Endothelial cell of umbilical vein (primary cell): ENCODE measurements at regions not wholly inside any gene's neighbourhood (a gene's known extent, or its start where the extent isn't known, plus 50 kb on each side); places are given as distances from the start of the nearest gene placed in this dataset.

Source experiments
- BruUV-seq: library from RNA; stranded (reverse); fragments of 400-500 nt; replicated peaks from 2 replicates; lab custom pipeline; 2021; lab: Mats Ljungman, UMichigan
- CTCF ChIA-PET: fragments of 300-600, 350-600 bp; sonication (Branson Sonifier 250); formaldehyde crosslinking; loops from one replicate; lab custom pipeline; 2021; ENCODE audit warnings: antibody characterized with exemption, inconsistent platforms; lab: Charles Lee
- POLR2A ChIA-PET: fragments of 300-600, 350-600 bp; sonication (Branson Sonifier 250); formaldehyde crosslinking; loops from one replicate; lab custom pipeline; 2021; ENCODE audit warnings: antibody characterized with exemption, inconsistent platforms; lab: Charles Lee
- DNase-seq: peaks from one replicate; pipeline ENCODE4 v3.0.0-alpha.2; 2011; ENCODE audit warnings: low read depth, low spot score
- FAIRE-seq: peaks from 2 replicates; lab custom pipeline; 2011; peaks lifted over from hg19 to GRCh38; lab: Jason Lieb, UNC
- H2AFZ ChIP-seq: 2 replicates; pipeline ENCODE4 v1.6.0; 2012; ENCODE audit warnings: low read depth, low read length, control low read depth, inconsistent platforms
- H3K27ac ChIP-seq: 2 replicates; pipeline ENCODE4 v1.5.1; 2011; ENCODE audit warnings: low read depth, mild to moderate bottlenecking, control low read depth, low read length, moderate library complexity; ENCODE audit not compliant: insufficient read depth
- H3K27me3 ChIP-seq, 2 experiments: 2 replicates each; pipeline versions ENCODE4 v1.6.0 to v1.6.1; 2011; ENCODE audit warnings: low read length in 2 of 2, mixed read lengths in 1 of 2; ENCODE audit not compliant: control insufficient read depth in 2 of 2, insufficient read depth in 2 of 2
- H3K36me3 ChIP-seq, 2 experiments: 2 replicates in 1 of 2; 3 replicates in 1 of 2; pipeline ENCODE4 v1.5.1; 2011; ENCODE audit warnings: low read length in 2 of 2, mild to moderate bottlenecking in 1 of 2, moderate library complexity in 1 of 2; ENCODE audit not compliant: control insufficient read depth in 2 of 2, insufficient read depth in 2 of 2; ENCODE audit errors: extremely low read depth in 1 of 2
- H3K4me1 ChIP-seq: 3 replicates; pipeline ENCODE4 v1.5.1; 2011; ENCODE audit warnings: mild to moderate bottlenecking, low read length; ENCODE audit not compliant: control insufficient read depth, insufficient read depth; ENCODE audit errors: extremely low read depth
- H3K4me2 ChIP-seq: 2 replicates; pipeline ENCODE4 v1.6.1; 2011; ENCODE audit warnings: low read length, control low read depth, mixed read lengths; ENCODE audit not compliant: insufficient read depth
- H3K4me3 ChIP-seq, 3 experiments: fragments of 200-600 bp in 1 of 3; sonication (generic), shearing (Covaris generic) in 1 of 3; replicated peaks in 1 of 3; 2 replicates each; pipeline ENCODE4 v1.5.1; 2011 to 2016; ENCODE audit warnings: control low read depth in 3 of 3, low read length in 3 of 3, mild to moderate bottlenecking in 2 of 3, inconsistent platforms in 1 of 3, low read depth in 1 of 3, moderate library complexity in 1 of 3; ENCODE audit not compliant: insufficient read depth in 1 of 3
- H3K79me2 ChIP-seq: 2 replicates; pipeline ENCODE4 v1.6.0; 2012; ENCODE audit warnings: low read length, inconsistent platforms; ENCODE audit not compliant: control insufficient read depth, insufficient read depth
- H3K9ac ChIP-seq: replicated peaks from 2 replicates; pipeline ENCODE3; 2011; ENCODE audit warnings: low read length, control low read depth; ENCODE audit not compliant: insufficient read depth; ENCODE audit errors: extremely low read depth
- H3K9me1 ChIP-seq: replicated peaks from 3 replicates; pipeline ENCODE4 v1.6.0; 2011; ENCODE audit warnings: mild to moderate bottlenecking, low read length; ENCODE audit not compliant: control insufficient read depth, insufficient read depth; ENCODE audit errors: extremely low read depth
- H3K9me3 ChIP-seq: replicated peaks from 2 replicates; pipeline ENCODE4 v1.5.1; 2012; ENCODE audit warnings: low read length, inconsistent platforms; ENCODE audit not compliant: control insufficient read depth, insufficient read depth
- H4K20me1 ChIP-seq: replicated peaks from 2 replicates; pipeline ENCODE3; 2011; ENCODE audit warnings: mild to moderate bottlenecking, low read length; ENCODE audit not compliant: control insufficient read depth, insufficient read depth; ENCODE audit errors: extremely low read depth
- CTCF ChIP-seq, 2 donors: IDR thresholded peaks; 1 replicate in 1 of 2; 2 replicates in 1 of 2; pipeline ENCODE4 v1.5.1; 2011; ENCODE audit warnings: low read length in 2 of 2, mild to moderate bottlenecking in 2 of 2, moderate library complexity in 2 of 2, control low read depth in 1 of 2, inconsistent platforms in 1 of 2, low read depth in 1 of 2; ENCODE audit not compliant: insufficient read depth in 1 of 2; ENCODE audit errors: extremely low read depth in 1 of 2
- EZH2 ChIP-seq: IDR thresholded peaks from 2 replicates; pipeline ENCODE4 v1.6.1; 2012; ENCODE audit warnings: borderline replicate concordance, low read depth, mild to moderate bottlenecking, moderate library complexity, low read length, inconsistent platforms; ENCODE audit not compliant: severe bottlenecking
- FOS ChIP-seq: IDR thresholded peaks from 2 replicates; pipeline ENCODE4 v1.6.1; 2011; ENCODE audit warnings: mild to moderate bottlenecking, low read length, moderate library complexity, borderline replicate concordance; ENCODE audit not compliant: insufficient read depth
- GATA2 ChIP-seq: IDR thresholded peaks from 2 replicates; pipeline ENCODE4 v1.7.0; 2011; ENCODE audit warnings: low read depth, mild to moderate bottlenecking, moderate library complexity, mixed read lengths, low read length; ENCODE audit not compliant: insufficient read length, insufficient read depth
- JUN ChIP-seq: IDR thresholded peaks from 2 replicates; pipeline ENCODE4 v1.6.1; 2011; ENCODE audit warnings: borderline replicate concordance, low read depth; ENCODE audit not compliant: insufficient read length, insufficient read depth
- MAX ChIP-seq: IDR thresholded peaks from 2 replicates; pipeline ENCODE4 v1.6.1; 2011; ENCODE audit not compliant: insufficient read depth, insufficient read length
- MYC ChIP-seq: IDR thresholded peaks from one replicate; pipeline ENCODE4 v1.6.1; 2011; ENCODE audit warnings: mild to moderate bottlenecking, low read depth, low read length
- POLR2A ChIP-seq: IDR thresholded peaks from 2 replicates; pipeline ENCODE4 v1.6.1; 2012; ENCODE audit warnings: low read depth, mild to moderate bottlenecking, control low read depth, low read length
- POLR2AphosphoS5 ChIP-seq: IDR thresholded peaks from 2 replicates; pipeline ENCODE4 v1.6.1; 2012; ENCODE audit warnings: low read depth, mild to moderate bottlenecking, control low read depth, low read length, moderate library complexity; ENCODE audit not compliant: insufficient read depth
- dilution Hi-C: fragments of 300-500 bp; cut with MboI; formaldehyde crosslinking; loops from one replicate; pipeline ENCODE4 v1.15.0; 2019; ENCODE audit warnings: low sequenced_read_pairs; ENCODE audit not compliant: extremely low pct_ligation_motif_present
- intact Hi-C: fragments of 100-400 bp; cut with micrococcal nuclease; formaldehyde crosslinking; loops from one replicate; pipeline ENCODE4 v1.10.0; 2022

GRCh38 chr14:29197557-29197956, 431.0 kb downstream of the FOXG1 start:
- Histone ChIP-seq H3K79me2 (no peaks in the 10 kb centered on the region), H4K20me1 (no peaks in the 10 kb centered on the region), H3K9me1 (no peaks in the 10 kb centered on the region), H3K27me3 (peaks cover 0 to 2% of the 10 kb centered on the region in 2 experiments), H3K4me2 (no peak overlapping the region), H3K9ac (no peak overlapping the region), H2AFZ (no peak overlapping the region), H3K4me1 (no peaks in the 10 kb centered on the region), H3K36me3 (no peaks in the 10 kb centered on the region), H3K27ac (no peak overlapping the region), H3K4me3 (no peak overlapping the region), H3K9me3 (no peaks in the 10 kb centered on the region)
- DNase-seq, result no peak
- intact Hi-C loops (no loop called here), dilution Hi-C loops (no loop called here)
- no TSS peak for BruUV-seq
- TF ChIP-seq MAX (no peak), POLR2AphosphoS5 (no peak), MYC (no peak), CTCF (IDR thresholded peaks at IDR 0.05; ENCODE audit: extremely low read depth in 1 of 2, insufficient read depth in 1 of 2, low read depth in 1 of 2, low read length in 2 of 2) (no peak), EZH2 (no peak), GATA2 (no peak), POLR2A (no peak), FOS (no peak), JUN (no peak)
- ChIA-PET POLR2A (no interaction called here), CTCF (no interaction called here)
- FAIRE-seq, result no peak
